ENCODE measurements at regions not wholly inside any gene's neighbourhood (a gene's known extent, or its start where the extent isn't known, plus 50 kb on each side); places are given as distances from the start of the nearest gene placed in this dataset.

GRCh38 chr12:104873374-104873773 is 84.7 kb downstream of the SLC41A2 start:
- TF ChIP-seq, protein P1, sequence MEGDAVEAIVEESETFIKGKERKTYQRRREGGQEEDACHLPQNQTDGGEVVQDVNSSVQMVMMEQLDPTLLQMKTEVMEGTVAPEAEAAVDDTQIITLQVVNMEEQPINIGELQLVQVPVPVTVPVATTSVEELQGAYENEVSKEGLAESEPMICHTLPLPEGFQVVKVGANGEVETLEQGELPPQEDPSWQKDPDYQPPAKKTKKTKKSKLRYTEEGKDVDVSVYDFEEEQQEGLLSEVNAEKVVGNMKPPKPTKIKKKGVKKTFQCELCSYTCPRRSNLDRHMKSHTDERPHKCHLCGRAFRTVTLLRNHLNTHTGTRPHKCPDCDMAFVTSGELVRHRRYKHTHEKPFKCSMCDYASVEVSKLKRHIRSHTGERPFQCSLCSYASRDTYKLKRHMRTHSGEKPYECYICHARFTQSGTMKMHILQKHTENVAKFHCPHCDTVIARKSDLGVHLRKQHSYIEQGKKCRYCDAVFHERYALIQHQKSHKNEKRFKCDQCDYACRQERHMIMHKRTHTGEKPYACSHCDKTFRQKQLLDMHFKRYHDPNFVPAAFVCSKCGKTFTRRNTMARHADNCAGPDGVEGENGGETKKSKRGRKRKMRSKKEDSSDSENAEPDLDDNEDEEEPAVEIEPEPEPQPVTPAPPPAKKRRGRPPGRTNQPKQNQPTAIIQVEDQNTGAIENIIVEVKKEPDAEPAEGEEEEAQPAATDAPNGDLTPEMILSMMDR (IDR thresholded peaks at IDR 0.05; ENCODE audit: low read length): no peak
- no peak for TF ChIP-seq EZH2phosphoT487 (IDR thresholded peaks at IDR 0.05; ENCODE audit: low read length)

Measured in MM.1S (cell line).